ENCODE measurements at regions not wholly inside any gene's neighbourhood (a gene's known extent, or its start where the extent isn't known, plus 50 kb on each side); places are given as distances from the start of the nearest gene placed in this dataset.

DNA sequence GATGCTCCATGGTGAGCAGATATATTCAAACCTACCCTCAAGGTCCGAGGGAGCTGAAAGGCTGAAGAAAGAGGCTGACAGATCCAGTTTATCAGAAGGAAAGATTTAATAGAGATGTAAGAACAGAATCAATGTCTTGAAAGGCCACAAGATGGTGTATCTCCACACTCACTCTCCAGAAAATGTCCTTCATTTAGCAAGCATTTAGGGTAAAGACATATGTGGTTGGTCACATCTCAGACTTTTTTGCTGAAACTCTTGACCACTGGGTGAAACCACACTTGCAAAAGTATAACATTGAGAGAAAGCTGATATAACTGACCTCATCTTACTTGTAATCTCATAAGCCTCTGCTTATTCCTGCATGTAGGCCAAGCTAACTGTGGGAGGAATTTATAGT lies 745.8 kb upstream of the GALNTL6 start:
- Histone ChIP-seq H3K4me2 (replicated peaks; ENCODE audit: low read depth, low read length, poor library complexity, severe bottlenecking) (no peak overlapping the region), H3K27ac (ENCODE audit: low read length in 2 of 2) (no peak overlapping the region), H2AFZ (ENCODE audit: insufficient read depth, low read depth, low read length, poor library complexity, severe bottlenecking) (no peak overlapping the region), H3K4me1 (ENCODE audit: control insufficient read depth in 2 of 2, insufficient read depth in 2 of 2, low read length in 2 of 2) (no peaks in the 10 kb centered on the region), H3K36me3 (replicated peaks in 1 of 2; ENCODE audit: control extremely low read depth in 1 of 2, control insufficient read depth in 1 of 2, extremely low read depth in 1 of 2, insufficient read depth in 2 of 2, low read length in 1 of 2) (no peaks in the 10 kb centered on the region), H3K4me3 (ENCODE audit: control extremely low read depth in 1 of 5, extremely low read depth in 1 of 5, insufficient read depth in 1 of 5, low read depth in 2 of 5, low read length in 4 of 5) (no peak overlapping the region), H3K9me3 (ENCODE audit: control extremely low read depth in 1 of 3, control insufficient read depth in 2 of 3, insufficient read depth in 1 of 3, low read length in 2 of 3) (no peaks in the 10 kb centered on the region), H3K9ac (ENCODE audit: low read length) (no peak overlapping the region), H3K27me3 (replicated peaks in 1 of 4; ENCODE audit: control extremely low read depth in 1 of 4, control insufficient read depth in 3 of 4, insufficient read depth in 4 of 4, low read length in 3 of 4) (no peaks in the 10 kb centered on the region), H3K79me2 (ENCODE audit: control insufficient read depth, insufficient read depth, low read length) (no peaks in the 10 kb centered on the region), H4K20me1 (ENCODE audit: control insufficient read depth, insufficient read depth, low read length, poor library complexity, severe bottlenecking) (no peaks in the 10 kb centered on the region)
- no peaks in the 10 kb centered on the region for H3K27me3 Mint-ChIP-seq
- no peak for ATAC-seq (ENCODE audit: low read depth)
- POLR2A ChIA-PET, result no interaction called here
- no peak overlapping the region for H3K4me3 Mint-ChIP-seq
- no peaks in the 10 kb centered on the region for H3K4me1 Mint-ChIP-seq
- TF ChIP-seq, protein P1, sequence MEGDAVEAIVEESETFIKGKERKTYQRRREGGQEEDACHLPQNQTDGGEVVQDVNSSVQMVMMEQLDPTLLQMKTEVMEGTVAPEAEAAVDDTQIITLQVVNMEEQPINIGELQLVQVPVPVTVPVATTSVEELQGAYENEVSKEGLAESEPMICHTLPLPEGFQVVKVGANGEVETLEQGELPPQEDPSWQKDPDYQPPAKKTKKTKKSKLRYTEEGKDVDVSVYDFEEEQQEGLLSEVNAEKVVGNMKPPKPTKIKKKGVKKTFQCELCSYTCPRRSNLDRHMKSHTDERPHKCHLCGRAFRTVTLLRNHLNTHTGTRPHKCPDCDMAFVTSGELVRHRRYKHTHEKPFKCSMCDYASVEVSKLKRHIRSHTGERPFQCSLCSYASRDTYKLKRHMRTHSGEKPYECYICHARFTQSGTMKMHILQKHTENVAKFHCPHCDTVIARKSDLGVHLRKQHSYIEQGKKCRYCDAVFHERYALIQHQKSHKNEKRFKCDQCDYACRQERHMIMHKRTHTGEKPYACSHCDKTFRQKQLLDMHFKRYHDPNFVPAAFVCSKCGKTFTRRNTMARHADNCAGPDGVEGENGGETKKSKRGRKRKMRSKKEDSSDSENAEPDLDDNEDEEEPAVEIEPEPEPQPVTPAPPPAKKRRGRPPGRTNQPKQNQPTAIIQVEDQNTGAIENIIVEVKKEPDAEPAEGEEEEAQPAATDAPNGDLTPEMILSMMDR (IDR thresholded peaks at IDR 0.05), result no peak
- TF ChIP-seq EZH2 (IDR thresholded peaks at IDR 0.05; ENCODE audit: borderline replicate concordance, insufficient read depth, low read depth, low read length, poor library complexity, severe bottlenecking), result no peak
- no CpG with 5 or more reads among the region's 1 CpG for WGBS (ENCODE audit: insufficient coverage)
- CTCF ChIA-PET, result no interaction called here
- no peak for DNase-seq
- no peak overlapping the region for H3K27ac Mint-ChIP-seq
- intact Hi-C loops (cut with micrococcal nuclease), result no loop called here
- H3K9me3 Mint-ChIP-seq (ENCODE audit: insufficient read depth), result peaks cover 3% of the 10 kb centered on the region

DNA sequence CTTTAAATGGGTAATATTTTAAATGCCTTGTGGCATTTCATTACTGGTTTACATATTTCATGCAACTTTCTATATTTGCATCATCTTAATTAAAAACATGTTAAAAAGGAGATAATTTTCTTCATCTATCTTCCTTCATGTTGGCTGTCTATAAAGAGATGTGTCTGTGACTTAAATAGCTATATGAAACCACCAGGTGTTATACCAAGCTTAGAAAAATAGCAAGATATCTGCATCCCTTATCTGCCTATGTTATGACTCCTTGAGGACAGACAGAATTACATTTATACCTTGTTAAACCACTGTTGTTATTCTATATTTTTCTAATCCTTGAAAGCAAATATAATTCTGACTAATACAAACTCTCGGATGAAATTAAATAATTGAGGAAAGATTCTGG lies 763.8 kb upstream of the GALNTL6 start:
- no peaks in the 10 kb centered on the region for H3K27me3 Mint-ChIP-seq
- intact Hi-C loops (cut with micrococcal nuclease), result no loop called here
- WGBS (ENCODE audit: insufficient coverage), result no CpG with 5 or more reads among the region's 1 CpG

More for the DNA sequence above, 763.8 kb upstream of the GALNTL6 start:
- Histone ChIP-seq H3K4me1 (ENCODE audit: control insufficient read depth in 2 of 2, insufficient read depth in 2 of 2, low read length in 2 of 2) (no peaks in the 10 kb centered on the region), H3K79me2 (ENCODE audit: control insufficient read depth, insufficient read depth, low read length) (no peaks in the 10 kb centered on the region), H4K20me1 (ENCODE audit: control insufficient read depth, insufficient read depth, low read length, poor library complexity, severe bottlenecking) (no peaks in the 10 kb centered on the region), H3K27ac (ENCODE audit: low read length in 2 of 2) (no peak overlapping the region), H3K27me3 (replicated peaks in 1 of 4; ENCODE audit: control extremely low read depth in 1 of 4, control insufficient read depth in 3 of 4, insufficient read depth in 4 of 4, low read length in 3 of 4) (no peaks in the 10 kb centered on the region), H2AFZ (ENCODE audit: insufficient read depth, low read depth, low read length, poor library complexity, severe bottlenecking) (no peak overlapping the region), H3K9me3 (ENCODE audit: control extremely low read depth in 1 of 3, control insufficient read depth in 2 of 3, insufficient read depth in 1 of 3, low read length in 2 of 3) (no peaks in the 10 kb centered on the region), H3K4me2 (replicated peaks; ENCODE audit: low read depth, low read length, poor library complexity, severe bottlenecking) (no peak overlapping the region), H3K9ac (ENCODE audit: low read length) (no peak overlapping the region), H3K36me3 (replicated peaks in 1 of 2; ENCODE audit: control extremely low read depth in 1 of 2, control insufficient read depth in 1 of 2, extremely low read depth in 1 of 2, insufficient read depth in 2 of 2, low read length in 1 of 2) (no peaks in the 10 kb centered on the region), H3K4me3 (ENCODE audit: control extremely low read depth in 1 of 5, extremely low read depth in 1 of 5, insufficient read depth in 1 of 5, low read depth in 2 of 5, low read length in 4 of 5) (no peak overlapping the region)
- H3K4me3 Mint-ChIP-seq, result no peak overlapping the region
- ChIA-PET CTCF (no interaction called here), POLR2A (no interaction called here)
- DNase-seq, result no peak
- H3K9me3 Mint-ChIP-seq (ENCODE audit: insufficient read depth), result no peaks in the 10 kb centered on the region
- no peak for ATAC-seq (ENCODE audit: low read depth)
- no peaks in the 10 kb centered on the region for H3K4me1 Mint-ChIP-seq
- no peak for TF ChIP-seq EZH2 (IDR thresholded peaks at IDR 0.05; ENCODE audit: borderline replicate concordance, insufficient read depth, low read depth, low read length, poor library complexity, severe bottlenecking)
- TF ChIP-seq, protein P1 (IDR thresholded peaks at IDR 0.05), result no peak
- no peak overlapping the region for H3K27ac Mint-ChIP-seq
